ENCODE measurements at regions not wholly inside any gene's neighbourhood (a gene's known extent, or its start where the extent isn't known, plus 50 kb on each side); places are given as distances from the start of the nearest gene placed in this dataset.

DNA sequence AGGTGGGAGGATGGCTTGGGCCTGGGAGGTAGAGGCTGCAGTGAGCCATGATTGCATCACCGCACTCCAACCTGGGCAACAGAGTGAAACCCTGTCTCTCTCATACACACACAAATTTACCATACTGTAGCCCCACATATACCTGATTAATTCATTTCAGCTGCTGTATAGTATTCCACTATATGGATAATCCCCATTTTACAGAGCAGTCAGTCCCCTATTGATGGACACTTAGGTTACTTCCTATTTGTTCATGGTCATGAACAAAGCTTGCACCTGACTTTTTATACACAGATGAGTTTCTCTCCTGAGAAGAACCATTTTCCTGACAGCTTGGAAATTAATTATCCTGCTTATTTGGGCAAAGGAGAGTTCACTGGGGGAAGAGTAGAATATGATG is 59.2 kb downstream of the EMX2 start (continued):
- TF ChIP-seq, protein P1, sequence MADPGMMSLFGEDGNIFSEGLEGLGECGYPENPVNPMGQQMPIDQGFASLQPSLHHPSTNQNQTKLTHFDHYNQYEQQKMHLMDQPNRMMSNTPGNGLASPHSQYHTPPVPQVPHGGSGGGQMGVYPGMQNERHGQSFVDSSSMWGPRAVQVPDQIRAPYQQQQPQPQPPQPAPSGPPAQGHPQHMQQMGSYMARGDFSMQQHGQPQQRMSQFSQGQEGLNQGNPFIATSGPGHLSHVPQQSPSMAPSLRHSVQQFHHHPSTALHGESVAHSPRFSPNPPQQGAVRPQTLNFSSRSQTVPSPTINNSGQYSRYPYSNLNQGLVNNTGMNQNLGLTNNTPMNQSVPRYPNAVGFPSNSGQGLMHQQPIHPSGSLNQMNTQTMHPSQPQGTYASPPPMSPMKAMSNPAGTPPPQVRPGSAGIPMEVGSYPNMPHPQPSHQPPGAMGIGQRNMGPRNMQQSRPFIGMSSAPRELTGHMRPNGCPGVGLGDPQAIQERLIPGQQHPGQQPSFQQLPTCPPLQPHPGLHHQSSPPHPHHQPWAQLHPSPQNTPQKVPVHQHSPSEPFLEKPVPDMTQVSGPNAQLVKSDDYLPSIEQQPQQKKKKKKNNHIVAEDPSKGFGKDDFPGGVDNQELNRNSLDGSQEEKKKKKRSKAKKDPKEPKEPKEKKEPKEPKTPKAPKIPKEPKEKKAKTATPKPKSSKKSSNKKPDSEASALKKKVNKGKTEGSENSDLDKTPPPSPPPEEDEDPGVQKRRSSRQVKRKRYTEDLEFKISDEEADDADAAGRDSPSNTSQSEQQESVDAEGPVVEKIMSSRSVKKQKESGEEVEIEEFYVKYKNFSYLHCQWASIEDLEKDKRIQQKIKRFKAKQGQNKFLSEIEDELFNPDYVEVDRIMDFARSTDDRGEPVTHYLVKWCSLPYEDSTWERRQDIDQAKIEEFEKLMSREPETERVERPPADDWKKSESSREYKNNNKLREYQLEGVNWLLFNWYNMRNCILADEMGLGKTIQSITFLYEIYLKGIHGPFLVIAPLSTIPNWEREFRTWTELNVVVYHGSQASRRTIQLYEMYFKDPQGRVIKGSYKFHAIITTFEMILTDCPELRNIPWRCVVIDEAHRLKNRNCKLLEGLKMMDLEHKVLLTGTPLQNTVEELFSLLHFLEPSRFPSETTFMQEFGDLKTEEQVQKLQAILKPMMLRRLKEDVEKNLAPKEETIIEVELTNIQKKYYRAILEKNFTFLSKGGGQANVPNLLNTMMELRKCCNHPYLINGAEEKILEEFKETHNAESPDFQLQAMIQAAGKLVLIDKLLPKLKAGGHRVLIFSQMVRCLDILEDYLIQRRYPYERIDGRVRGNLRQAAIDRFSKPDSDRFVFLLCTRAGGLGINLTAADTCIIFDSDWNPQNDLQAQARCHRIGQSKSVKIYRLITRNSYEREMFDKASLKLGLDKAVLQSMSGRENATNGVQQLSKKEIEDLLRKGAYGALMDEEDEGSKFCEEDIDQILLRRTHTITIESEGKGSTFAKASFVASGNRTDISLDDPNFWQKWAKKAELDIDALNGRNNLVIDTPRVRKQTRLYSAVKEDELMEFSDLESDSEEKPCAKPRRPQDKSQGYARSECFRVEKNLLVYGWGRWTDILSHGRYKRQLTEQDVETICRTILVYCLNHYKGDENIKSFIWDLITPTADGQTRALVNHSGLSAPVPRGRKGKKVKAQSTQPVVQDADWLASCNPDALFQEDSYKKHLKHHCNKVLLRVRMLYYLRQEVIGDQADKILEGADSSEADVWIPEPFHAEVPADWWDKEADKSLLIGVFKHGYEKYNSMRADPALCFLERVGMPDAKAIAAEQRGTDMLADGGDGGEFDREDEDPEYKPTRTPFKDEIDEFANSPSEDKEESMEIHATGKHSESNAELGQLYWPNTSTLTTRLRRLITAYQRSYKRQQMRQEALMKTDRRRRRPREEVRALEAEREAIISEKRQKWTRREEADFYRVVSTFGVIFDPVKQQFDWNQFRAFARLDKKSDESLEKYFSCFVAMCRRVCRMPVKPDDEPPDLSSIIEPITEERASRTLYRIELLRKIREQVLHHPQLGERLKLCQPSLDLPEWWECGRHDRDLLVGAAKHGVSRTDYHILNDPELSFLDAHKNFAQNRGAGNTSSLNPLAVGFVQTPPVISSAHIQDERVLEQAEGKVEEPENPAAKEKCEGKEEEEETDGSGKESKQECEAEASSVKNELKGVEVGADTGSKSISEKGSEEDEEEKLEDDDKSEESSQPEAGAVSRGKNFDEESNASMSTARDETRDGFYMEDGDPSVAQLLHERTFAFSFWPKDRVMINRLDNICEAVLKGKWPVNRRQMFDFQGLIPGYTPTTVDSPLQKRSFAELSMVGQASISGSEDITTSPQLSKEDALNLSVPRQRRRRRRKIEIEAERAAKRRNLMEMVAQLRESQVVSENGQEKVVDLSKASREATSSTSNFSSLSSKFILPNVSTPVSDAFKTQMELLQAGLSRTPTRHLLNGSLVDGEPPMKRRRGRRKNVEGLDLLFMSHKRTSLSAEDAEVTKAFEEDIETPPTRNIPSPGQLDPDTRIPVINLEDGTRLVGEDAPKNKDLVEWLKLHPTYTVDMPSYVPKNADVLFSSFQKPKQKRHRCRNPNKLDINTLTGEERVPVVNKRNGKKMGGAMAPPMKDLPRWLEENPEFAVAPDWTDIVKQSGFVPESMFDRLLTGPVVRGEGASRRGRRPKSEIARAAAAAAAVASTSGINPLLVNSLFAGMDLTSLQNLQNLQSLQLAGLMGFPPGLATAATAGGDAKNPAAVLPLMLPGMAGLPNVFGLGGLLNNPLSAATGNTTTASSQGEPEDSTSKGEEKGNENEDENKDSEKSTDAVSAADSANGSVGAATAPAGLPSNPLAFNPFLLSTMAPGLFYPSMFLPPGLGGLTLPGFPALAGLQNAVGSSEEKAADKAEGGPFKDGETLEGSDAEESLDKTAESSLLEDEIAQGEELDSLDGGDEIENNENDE (IDR thresholded peaks at IDR 0.05; ENCODE audit: insufficient replicate concordance, low read length), result no peak

Data from H1 (cell line).